AG09319 (cell line): ENCODE measurements at regions not wholly inside any gene's neighbourhood (a gene's known extent, or its start where the extent isn't known, plus 50 kb on each side); places are given as distances from the start of the nearest gene placed in this dataset.

Source experiments
- DNase-seq: peaks from one replicate; pipeline ENCODE4 v3.0.0-alpha.2; 2010; ENCODE audit warnings: low read depth; ENCODE audit errors: extremely low read depth
- CTCF ChIP-seq: IDR thresholded peaks from 2 replicates; pipeline ENCODE4 v1.5.1; 2011; ENCODE audit warnings: low read depth, mild to moderate bottlenecking, inconsistent platforms, low read length, moderate library complexity

GRCh38 chr4:138904793-138905192, 110.8 kb upstream of the NOCT start:
- no peak for TF ChIP-seq CTCF
- no peak for DNase-seq

- no peak for TF ChIP-seq CTCF
- no peak for DNase-seq
Measured at GRCh38 chr4:138903185-138903584, 112.4 kb upstream of the NOCT start.

GRCh38 chr4:138902705-138903104, 112.9 kb upstream of the NOCT start:
- no peak for TF ChIP-seq CTCF
- no peak for DNase-seq

GRCh38 chr4:138901177-138901576, 114.4 kb upstream of the NOCT start:
- TF ChIP-seq CTCF = no peak
- DNase-seq = no peak

GRCh38 chr4:138899999-138900398, 115.6 kb upstream of the NOCT start:
- TF ChIP-seq CTCF = no peak
- DNase-seq = no peak

- DNase-seq = no peak
- no peak for TF ChIP-seq CTCF
Measured at GRCh38 chr4:138898282-138898681, 117.3 kb upstream of the NOCT start.

- DNase-seq = no peak
- TF ChIP-seq CTCF = no peak
Measured at GRCh38 chr4:138897811-138898226, 117.8 kb upstream of the NOCT start.
